HFF-Myc (cell line): ENCODE measurements at regions not wholly inside any gene's neighbourhood (a gene's known extent, or its start where the extent isn't known, plus 50 kb on each side); places are given as distances from the start of the nearest gene placed in this dataset.

Experiments used
- DNase-seq: peaks from one replicate; pipeline ENCODE4 v3.0.0-alpha.2; 2011; ENCODE audit warnings: low read depth; ENCODE audit errors: extremely low read depth
- H3K4me3 ChIP-seq: replicated peaks from 2 replicates; pipeline ENCODE4 v1.5.1; 2011; ENCODE audit warnings: low read depth, mild to moderate bottlenecking, control low read depth, low read length
- CTCF ChIP-seq: IDR thresholded peaks from 2 replicates; pipeline ENCODE4 v1.5.1; 2012; ENCODE audit warnings: mild to moderate bottlenecking, low read depth, low read length, control low read depth; ENCODE audit errors: missing control alignments

DNA sequence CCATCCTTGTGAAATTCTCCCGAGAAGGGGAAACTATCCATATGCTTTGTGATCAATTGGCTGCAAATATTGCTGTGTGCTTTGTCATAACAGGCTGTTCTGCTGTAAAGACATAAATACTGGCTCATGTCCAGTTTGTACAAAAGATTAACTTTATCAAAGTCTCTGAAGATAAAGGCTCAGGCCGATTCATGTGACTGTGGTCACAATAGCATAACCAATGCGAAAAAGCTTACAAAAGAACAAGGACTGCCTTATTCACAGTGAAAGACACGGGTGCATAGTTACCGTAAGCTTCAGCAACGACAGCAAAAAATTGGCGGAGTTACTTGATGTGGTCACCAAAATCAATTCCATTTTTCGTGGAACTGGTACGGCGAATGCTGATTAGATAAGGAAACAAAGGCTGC lies 173.6 kb upstream of the CHRM3 start:
- DNase-seq = no peak
- H3K4me3 ChIP-seq = no peak overlapping the region
- TF ChIP-seq CTCF = no peak

GRCh38 chr1:239209591-239209990 lies 176.8 kb upstream of the CHRM3 start:
- H3K4me3 ChIP-seq = no peak overlapping the region
- DNase-seq = no peak
- TF ChIP-seq CTCF = no peak

GRCh38 chr1:239204401-239204800 lies 182.0 kb upstream of the CHRM3 start:
- TF ChIP-seq CTCF = no peak
- DNase-seq = no peak
- no peak overlapping the region for H3K4me3 ChIP-seq

GRCh38 chr1:239197871-239198270 lies 188.5 kb upstream of the CHRM3 start:
- H3K4me3 ChIP-seq = no peak overlapping the region
- no peak for DNase-seq
- TF ChIP-seq CTCF = no peak

DNA sequence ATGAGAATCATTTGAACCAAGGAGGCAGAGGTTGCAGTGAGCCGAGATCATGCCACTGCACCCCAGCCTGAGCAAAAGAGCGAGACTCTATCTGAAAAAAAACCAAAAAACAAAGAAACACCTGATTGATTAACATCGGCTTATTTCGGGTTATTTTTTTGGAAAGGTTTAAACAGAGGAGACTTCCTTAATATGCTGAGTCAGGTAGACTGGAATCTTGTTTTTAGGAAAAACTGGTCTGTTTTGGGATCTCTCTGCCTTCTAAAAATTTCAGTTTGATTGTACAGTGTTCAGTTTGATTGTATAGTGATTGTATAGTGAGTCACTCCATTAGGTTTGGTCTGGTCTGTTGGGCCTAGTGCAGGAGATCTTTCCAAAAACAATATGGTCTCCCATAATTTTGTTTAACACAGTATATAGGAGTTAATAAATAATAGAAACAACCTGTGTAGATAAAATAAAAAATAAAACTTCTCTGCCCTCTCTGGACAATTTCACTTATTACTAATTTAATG lies 196.3 kb upstream of the CHRM3 start:
- no peak for DNase-seq
- TF ChIP-seq CTCF = no peak
- no peak overlapping the region for H3K4me3 ChIP-seq

GRCh38 chr1:239186487-239186886 lies 199.9 kb upstream of the CHRM3 start:
- DNase-seq = no peak
- no peak for TF ChIP-seq CTCF
- H3K4me3 ChIP-seq = no peak overlapping the region

- no peak for TF ChIP-seq CTCF
- no peak for DNase-seq
- H3K4me3 ChIP-seq = no peak overlapping the region
Measured at GRCh38 chr1:239185245-239185619, 201.1 kb upstream of the CHRM3 start.
